GM19099 (cell line): ENCODE measurements at regions not wholly inside any gene's neighbourhood (a gene's known extent, or its start where the extent isn't known, plus 50 kb on each side); places are given as distances from the start of the nearest gene placed in this dataset.

Experiments used
- POLR2A ChIP-seq: IDR thresholded peaks from 3 replicates; pipeline ENCODE4 v1.6.1; 2011; ENCODE audit warnings: low read depth; ENCODE audit not compliant: insufficient read length; ENCODE audit errors: extremely low read depth

DNA sequence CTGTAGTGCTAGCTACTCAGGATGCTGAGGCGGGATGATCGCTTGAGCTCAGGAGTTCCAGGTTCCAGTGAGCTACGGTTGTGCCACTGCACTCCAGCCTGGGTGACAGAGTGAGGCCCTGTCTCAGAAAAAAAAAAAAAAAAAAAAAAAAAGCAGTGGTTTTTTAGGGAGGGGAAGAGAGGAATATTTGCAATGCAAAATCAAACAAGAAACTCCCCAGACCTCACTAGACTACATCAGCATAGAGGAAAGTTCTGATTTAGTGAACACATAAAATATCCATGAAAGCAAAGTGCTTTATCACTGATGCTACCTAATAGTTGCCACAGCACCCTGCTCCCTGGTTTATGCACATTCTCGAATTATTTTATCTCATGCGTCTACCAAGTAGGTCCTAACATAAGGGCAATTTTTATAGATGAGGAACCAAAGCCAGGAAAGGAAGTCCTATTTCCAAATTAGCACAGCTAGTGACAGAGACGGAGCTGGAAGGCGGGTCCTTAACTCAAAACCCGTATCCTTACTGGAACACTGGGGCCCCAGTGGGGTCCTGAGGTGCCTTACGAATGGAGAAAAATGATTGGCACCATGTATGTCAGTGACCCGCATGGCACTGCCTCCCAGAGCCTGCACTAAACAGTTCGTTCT is 50.7 kb upstream of the GPR157 start:
- TF ChIP-seq POLR2A, result no peak

DNA sequence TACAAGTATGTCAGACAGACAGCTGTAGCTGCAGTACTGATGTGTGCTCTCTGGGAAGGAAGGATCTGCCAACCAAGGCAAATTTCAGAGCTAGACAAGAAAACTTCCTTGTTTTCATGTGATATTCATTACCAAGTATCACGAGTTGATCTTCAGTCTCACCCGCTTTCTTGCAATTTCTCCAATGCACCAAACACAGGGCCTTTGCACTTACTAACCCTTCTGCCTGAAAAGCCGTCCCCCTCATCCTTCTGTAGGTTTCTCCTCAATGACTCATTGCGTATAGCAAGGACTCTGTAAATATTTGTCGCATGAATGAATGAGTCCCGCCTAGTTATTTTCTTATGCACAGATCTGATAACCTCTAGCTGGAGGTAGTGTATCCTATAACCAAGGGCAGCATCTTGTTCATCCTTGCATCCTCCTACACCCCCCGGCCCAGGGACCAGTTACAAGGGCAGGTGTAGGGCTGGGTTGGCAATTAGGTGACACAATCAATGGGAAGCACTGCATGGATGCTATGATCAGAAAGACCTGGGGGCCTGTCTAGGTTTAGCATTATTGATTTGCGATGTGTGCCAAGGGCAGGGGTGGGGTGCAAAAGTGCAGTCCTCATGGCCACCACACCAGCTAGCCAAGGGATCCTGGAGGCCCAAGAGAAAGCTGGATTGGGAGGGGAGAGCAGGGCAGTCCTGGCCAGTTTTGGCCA is 51.4 kb upstream of the GPR157 start:
- TF ChIP-seq POLR2A, result no peak

DNA sequence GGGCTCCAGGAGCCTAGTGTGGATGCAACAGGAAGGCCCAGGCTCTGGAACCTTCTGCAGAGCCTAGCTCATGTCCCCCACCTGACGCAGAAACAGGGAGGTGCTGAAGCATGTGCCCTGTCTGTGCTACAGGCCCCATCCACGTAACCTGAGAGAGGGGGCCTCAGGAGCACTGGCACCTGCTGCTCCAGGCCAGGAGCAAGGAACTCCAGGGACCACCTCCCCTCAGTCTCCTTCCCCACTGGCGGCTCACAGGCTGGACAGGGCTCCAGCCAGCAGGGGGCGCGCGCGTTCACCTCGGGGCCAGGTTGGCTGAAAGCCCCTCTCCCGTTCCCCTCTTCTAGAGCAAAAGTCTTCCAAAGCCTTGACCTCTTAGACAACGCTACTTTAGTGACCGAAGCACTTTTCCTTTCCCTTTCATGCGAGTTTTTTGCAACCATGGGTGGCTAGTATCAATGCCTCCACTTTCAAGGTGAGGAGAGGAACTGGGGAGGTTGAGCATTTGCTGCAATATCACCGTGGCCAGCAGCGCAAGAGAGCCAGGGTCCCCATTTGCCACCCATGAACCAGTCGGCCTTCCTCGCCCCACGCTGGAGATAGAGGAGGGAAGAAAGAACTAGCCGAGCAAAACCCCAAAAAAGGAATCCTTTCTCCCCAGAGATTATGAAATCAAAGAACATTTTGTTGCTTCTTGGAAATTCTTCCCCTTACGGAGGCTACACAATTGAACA is 52.4 kb upstream of the GPR157 start:
- no peak for TF ChIP-seq POLR2A

DNA sequence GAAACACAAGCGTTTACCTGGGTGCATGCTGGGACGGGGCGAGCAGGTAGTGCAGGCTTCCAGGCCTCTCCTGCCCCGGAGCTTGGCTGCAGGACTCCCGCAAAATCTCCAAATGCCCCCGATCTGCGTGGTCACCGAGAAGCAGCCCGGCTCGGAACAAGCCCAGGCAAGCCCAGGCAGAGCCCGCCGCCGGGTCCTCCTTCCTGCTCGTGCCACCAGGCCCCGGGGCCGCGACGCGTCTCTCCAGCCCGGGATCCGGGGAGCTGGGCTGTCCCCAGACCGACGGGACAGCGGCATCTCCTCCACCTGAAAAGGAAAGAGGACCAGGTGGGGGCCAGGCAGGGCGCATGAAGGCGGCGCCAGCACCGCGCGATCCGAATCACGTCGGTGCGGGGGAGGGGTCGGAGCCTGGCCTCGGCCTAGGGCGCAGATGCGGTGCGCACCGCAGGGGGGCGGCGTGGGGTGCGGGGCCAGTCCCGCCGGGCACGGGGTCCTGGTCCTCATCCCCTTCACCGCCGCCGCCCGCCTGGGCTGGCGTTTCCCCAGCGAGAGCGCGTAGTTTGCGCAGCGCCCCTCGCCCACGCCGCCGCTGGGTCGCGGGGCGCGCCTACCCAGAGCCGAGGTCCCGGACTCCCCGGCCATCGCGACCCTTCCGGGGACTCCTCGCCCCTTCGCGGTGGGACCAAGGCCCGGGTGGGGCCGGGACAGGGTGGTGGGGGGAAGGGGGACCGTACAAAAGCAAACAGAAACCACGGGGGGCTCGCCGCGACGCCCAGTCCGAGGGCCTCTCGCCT is 52.4 kb upstream of the H6PD start:
- TF ChIP-seq POLR2A, result peak; percentile 65

DNA sequence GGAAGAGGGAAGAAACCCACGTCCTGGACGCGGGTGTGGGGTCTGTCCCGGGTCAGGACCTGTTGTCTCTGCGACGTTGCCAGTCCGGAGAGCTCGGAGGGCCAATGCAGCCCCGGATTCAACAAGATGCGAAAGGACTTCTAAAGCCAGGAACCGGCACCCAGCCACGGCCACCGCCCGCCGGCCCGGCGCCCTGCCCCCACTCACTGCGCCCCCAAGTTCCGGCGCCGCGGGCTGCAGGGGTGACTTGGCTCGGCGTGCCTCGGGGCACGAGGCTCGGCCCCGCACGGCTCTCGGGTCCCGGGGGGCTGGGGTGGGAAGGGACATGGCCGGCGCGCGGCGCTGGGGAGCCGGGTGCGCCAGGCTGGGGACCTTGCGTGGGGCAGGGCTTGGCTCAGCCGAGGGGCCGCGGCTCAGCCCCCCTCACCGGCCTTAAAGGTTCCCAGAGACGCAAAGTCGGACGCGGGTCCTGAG is 51.8 kb upstream of the H6PD start:
- no peak for TF ChIP-seq POLR2A

DNA sequence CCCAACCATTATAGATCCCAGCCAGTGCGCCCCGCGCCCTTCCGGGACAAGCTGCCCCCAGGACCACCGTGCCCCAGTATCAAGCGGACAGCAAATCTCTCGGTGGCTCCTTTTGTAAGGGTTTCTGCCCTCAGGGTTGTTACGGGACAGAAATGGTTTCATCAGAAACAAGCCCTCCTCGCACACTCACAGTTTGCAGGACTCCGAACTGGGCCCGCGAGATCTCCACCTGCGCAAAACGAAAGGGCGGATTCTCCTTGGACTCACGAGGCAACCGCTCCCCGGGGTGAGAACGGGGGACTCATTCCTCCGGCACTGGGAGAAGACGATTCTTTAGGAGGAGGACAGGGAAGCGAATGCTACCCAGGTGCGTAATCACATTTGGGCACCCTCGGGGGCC is 51.1 kb upstream of the H6PD start:
- TF ChIP-seq POLR2A, result no peak

DNA sequence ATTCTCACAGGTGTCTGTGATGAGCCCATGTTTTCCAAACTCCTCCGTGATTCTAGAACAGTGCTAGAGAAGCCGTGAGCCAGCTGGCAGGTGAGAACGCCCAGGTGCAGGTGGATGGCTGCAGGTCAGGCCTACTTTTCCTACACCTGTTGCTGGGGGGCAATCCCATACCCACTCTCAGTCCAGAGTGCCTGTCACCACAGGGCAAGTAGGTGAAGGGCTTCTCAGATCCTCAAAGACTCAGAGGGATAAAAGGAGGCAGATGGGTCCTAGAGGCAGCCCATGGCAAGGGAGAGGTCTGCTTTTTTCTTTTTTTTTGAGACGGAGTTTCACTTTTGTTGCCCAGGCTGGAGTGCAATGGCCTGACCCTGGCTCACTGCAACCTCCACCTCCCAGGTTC is 50.7 kb upstream of the H6PD start:
- no peak for TF ChIP-seq POLR2A

DNA sequence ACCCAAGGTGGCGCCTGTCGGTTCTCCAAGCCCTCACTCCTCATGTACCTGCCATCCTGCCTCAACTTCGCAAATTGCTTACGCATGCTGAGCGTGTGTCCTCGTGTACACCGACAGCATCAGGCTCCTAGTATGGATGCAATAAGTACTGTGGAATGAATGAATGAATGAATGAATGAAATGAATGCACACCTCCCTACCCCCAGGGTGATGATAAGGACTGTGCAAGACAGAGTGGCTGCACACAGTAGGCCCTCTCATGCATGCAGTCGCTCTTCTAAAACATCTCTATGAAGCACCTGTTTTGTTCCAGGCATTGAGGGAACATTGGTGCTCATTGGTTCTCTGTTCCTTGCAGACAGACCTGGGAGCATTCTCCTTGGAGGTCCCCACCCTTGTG is 49.8 kb upstream of the H6PD start:
- no peak for TF ChIP-seq POLR2A
